Endothelial cell of umbilical vein (primary cell): ENCODE measurements at regions not wholly inside any gene's neighbourhood (a gene's known extent, or its start where the extent isn't known, plus 50 kb on each side); places are given as distances from the start of the nearest gene placed in this dataset.

Experiments used
- BruUV-seq: library from RNA; stranded (reverse); fragments of 400-500 nt; replicated peaks from 2 replicates; lab custom pipeline; 2021; lab: Mats Ljungman, UMichigan
- CTCF ChIA-PET: fragments of 300-600, 350-600 bp; sonication (Branson Sonifier 250); formaldehyde crosslinking; loops from one replicate; lab custom pipeline; 2021; ENCODE audit warnings: antibody characterized with exemption, inconsistent platforms; lab: Charles Lee
- POLR2A ChIA-PET: fragments of 300-600, 350-600 bp; sonication (Branson Sonifier 250); formaldehyde crosslinking; loops from one replicate; lab custom pipeline; 2021; ENCODE audit warnings: antibody characterized with exemption, inconsistent platforms; lab: Charles Lee
- DNase-seq: peaks from one replicate; pipeline ENCODE4 v3.0.0-alpha.2; 2011; ENCODE audit warnings: low read depth, low spot score
- FAIRE-seq: peaks from 2 replicates; lab custom pipeline; 2011; peaks lifted over from hg19 to GRCh38; lab: Jason Lieb, UNC
- H2AFZ ChIP-seq: 2 replicates; pipeline ENCODE4 v1.6.0; 2012; ENCODE audit warnings: low read depth, low read length, control low read depth, inconsistent platforms
- H3K27ac ChIP-seq: 2 replicates; pipeline ENCODE4 v1.5.1; 2011; ENCODE audit warnings: low read depth, mild to moderate bottlenecking, control low read depth, low read length, moderate library complexity; ENCODE audit not compliant: insufficient read depth
- H3K27me3 ChIP-seq, 2 experiments: 2 replicates each; pipeline versions ENCODE4 v1.6.0 to v1.6.1; 2011; ENCODE audit warnings: low read length in 2 of 2, mixed read lengths in 1 of 2; ENCODE audit not compliant: control insufficient read depth in 2 of 2, insufficient read depth in 2 of 2
- H3K36me3 ChIP-seq, 2 experiments: 2 replicates in 1 of 2; 3 replicates in 1 of 2; pipeline ENCODE4 v1.5.1; 2011; ENCODE audit warnings: low read length in 2 of 2, mild to moderate bottlenecking in 1 of 2, moderate library complexity in 1 of 2; ENCODE audit not compliant: control insufficient read depth in 2 of 2, insufficient read depth in 2 of 2; ENCODE audit errors: extremely low read depth in 1 of 2
- H3K4me1 ChIP-seq: 3 replicates; pipeline ENCODE4 v1.5.1; 2011; ENCODE audit warnings: mild to moderate bottlenecking, low read length; ENCODE audit not compliant: control insufficient read depth, insufficient read depth; ENCODE audit errors: extremely low read depth
- H3K4me2 ChIP-seq: 2 replicates; pipeline ENCODE4 v1.6.1; 2011; ENCODE audit warnings: low read length, control low read depth, mixed read lengths; ENCODE audit not compliant: insufficient read depth
- H3K4me3 ChIP-seq, 3 experiments: fragments of 200-600 bp in 1 of 3; sonication (generic), shearing (Covaris generic) in 1 of 3; replicated peaks in 1 of 3; 2 replicates each; pipeline ENCODE4 v1.5.1; 2011 to 2016; ENCODE audit warnings: control low read depth in 3 of 3, low read length in 3 of 3, mild to moderate bottlenecking in 2 of 3, inconsistent platforms in 1 of 3, low read depth in 1 of 3, moderate library complexity in 1 of 3; ENCODE audit not compliant: insufficient read depth in 1 of 3
- H3K79me2 ChIP-seq: 2 replicates; pipeline ENCODE4 v1.6.0; 2012; ENCODE audit warnings: low read length, inconsistent platforms; ENCODE audit not compliant: control insufficient read depth, insufficient read depth
- H3K9ac ChIP-seq: replicated peaks from 2 replicates; pipeline ENCODE3; 2011; ENCODE audit warnings: low read length, control low read depth; ENCODE audit not compliant: insufficient read depth; ENCODE audit errors: extremely low read depth
- H3K9me1 ChIP-seq: replicated peaks from 3 replicates; pipeline ENCODE4 v1.6.0; 2011; ENCODE audit warnings: mild to moderate bottlenecking, low read length; ENCODE audit not compliant: control insufficient read depth, insufficient read depth; ENCODE audit errors: extremely low read depth
- H3K9me3 ChIP-seq: replicated peaks from 2 replicates; pipeline ENCODE4 v1.5.1; 2012; ENCODE audit warnings: low read length, inconsistent platforms; ENCODE audit not compliant: control insufficient read depth, insufficient read depth
- H4K20me1 ChIP-seq: replicated peaks from 2 replicates; pipeline ENCODE3; 2011; ENCODE audit warnings: mild to moderate bottlenecking, low read length; ENCODE audit not compliant: control insufficient read depth, insufficient read depth; ENCODE audit errors: extremely low read depth
- EZH2 ChIP-seq: IDR thresholded peaks from 2 replicates; pipeline ENCODE4 v1.6.1; 2012; ENCODE audit warnings: borderline replicate concordance, low read depth, mild to moderate bottlenecking, moderate library complexity, low read length, inconsistent platforms; ENCODE audit not compliant: severe bottlenecking
- FOS ChIP-seq: IDR thresholded peaks from 2 replicates; pipeline ENCODE4 v1.6.1; 2011; ENCODE audit warnings: mild to moderate bottlenecking, low read length, moderate library complexity, borderline replicate concordance; ENCODE audit not compliant: insufficient read depth
- GATA2 ChIP-seq: IDR thresholded peaks from 2 replicates; pipeline ENCODE4 v1.7.0; 2011; ENCODE audit warnings: low read depth, mild to moderate bottlenecking, moderate library complexity, mixed read lengths, low read length; ENCODE audit not compliant: insufficient read length, insufficient read depth
- JUN ChIP-seq: IDR thresholded peaks from 2 replicates; pipeline ENCODE4 v1.6.1; 2011; ENCODE audit warnings: borderline replicate concordance, low read depth; ENCODE audit not compliant: insufficient read length, insufficient read depth
- MAX ChIP-seq: IDR thresholded peaks from 2 replicates; pipeline ENCODE4 v1.6.1; 2011; ENCODE audit not compliant: insufficient read depth, insufficient read length
- MYC ChIP-seq: IDR thresholded peaks from one replicate; pipeline ENCODE4 v1.6.1; 2011; ENCODE audit warnings: mild to moderate bottlenecking, low read depth, low read length
- POLR2A ChIP-seq: IDR thresholded peaks from 2 replicates; pipeline ENCODE4 v1.6.1; 2012; ENCODE audit warnings: low read depth, mild to moderate bottlenecking, control low read depth, low read length
- POLR2AphosphoS5 ChIP-seq: IDR thresholded peaks from 2 replicates; pipeline ENCODE4 v1.6.1; 2012; ENCODE audit warnings: low read depth, mild to moderate bottlenecking, control low read depth, low read length, moderate library complexity; ENCODE audit not compliant: insufficient read depth
- dilution Hi-C: fragments of 300-500 bp; cut with MboI; formaldehyde crosslinking; loops from one replicate; pipeline ENCODE4 v1.15.0; 2019; ENCODE audit warnings: low sequenced_read_pairs; ENCODE audit not compliant: extremely low pct_ligation_motif_present
- intact Hi-C: fragments of 100-400 bp; cut with micrococcal nuclease; formaldehyde crosslinking; loops from one replicate; pipeline ENCODE4 v1.10.0; 2022
- TF ChIP-seq, protein P1 (sequence below), 2 donors: IDR thresholded peaks; 1 replicate in 1 of 2; 2 replicates in 1 of 2; pipeline ENCODE4 v1.5.1; 2011; ENCODE audit warnings: low read length in 2 of 2, mild to moderate bottlenecking in 2 of 2, moderate library complexity in 2 of 2, control low read depth in 1 of 2, inconsistent platforms in 1 of 2, low read depth in 1 of 2; ENCODE audit not compliant: insufficient read depth in 1 of 2; ENCODE audit errors: extremely low read depth in 1 of 2

DNA sequence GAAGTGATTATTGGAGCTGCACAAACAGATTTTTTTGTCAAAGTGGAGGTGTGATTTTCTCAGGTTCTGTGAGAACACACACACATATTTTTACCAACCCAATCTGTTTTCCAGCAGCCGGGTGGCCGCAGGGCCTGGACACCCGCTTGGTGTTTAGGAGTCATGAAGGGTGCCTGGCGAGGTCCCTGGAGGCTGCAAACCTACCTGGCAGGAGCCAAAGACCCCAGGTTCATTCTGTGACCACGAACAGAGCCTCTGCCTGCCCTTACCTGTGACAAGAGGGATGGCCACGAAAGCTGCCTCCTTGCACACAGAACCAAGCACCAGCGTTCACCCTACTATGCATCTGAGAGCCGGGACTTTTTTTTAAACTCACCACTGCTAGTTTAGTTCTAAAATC lies 64.3 kb upstream of the ID2 start:
- no peak for DNase-seq
- Histone ChIP-seq H3K79me2 (no peaks in the 10 kb centered on the region), H2AFZ (no peak overlapping the region), H4K20me1 (no peaks in the 10 kb centered on the region), H3K27ac (no peak overlapping the region), H3K4me1 (no peaks in the 10 kb centered on the region), H3K9ac (no peak overlapping the region), H3K9me1 (no peaks in the 10 kb centered on the region), H3K9me3 (no peaks in the 10 kb centered on the region), H3K4me2 (no peak overlapping the region), H3K4me3 (no peak overlapping the region), H3K27me3 (no peaks in the 10 kb centered on the region), H3K36me3 (no peaks in the 10 kb centered on the region)
- no TSS peak for BruUV-seq
- TF ChIP-seq EZH2, result no peak
- TF ChIP-seq POLR2A, result no peak
- TF ChIP-seq POLR2AphosphoS5, result no peak
- TF ChIP-seq, protein P1, sequence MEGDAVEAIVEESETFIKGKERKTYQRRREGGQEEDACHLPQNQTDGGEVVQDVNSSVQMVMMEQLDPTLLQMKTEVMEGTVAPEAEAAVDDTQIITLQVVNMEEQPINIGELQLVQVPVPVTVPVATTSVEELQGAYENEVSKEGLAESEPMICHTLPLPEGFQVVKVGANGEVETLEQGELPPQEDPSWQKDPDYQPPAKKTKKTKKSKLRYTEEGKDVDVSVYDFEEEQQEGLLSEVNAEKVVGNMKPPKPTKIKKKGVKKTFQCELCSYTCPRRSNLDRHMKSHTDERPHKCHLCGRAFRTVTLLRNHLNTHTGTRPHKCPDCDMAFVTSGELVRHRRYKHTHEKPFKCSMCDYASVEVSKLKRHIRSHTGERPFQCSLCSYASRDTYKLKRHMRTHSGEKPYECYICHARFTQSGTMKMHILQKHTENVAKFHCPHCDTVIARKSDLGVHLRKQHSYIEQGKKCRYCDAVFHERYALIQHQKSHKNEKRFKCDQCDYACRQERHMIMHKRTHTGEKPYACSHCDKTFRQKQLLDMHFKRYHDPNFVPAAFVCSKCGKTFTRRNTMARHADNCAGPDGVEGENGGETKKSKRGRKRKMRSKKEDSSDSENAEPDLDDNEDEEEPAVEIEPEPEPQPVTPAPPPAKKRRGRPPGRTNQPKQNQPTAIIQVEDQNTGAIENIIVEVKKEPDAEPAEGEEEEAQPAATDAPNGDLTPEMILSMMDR (IDR thresholded peaks at IDR 0.05; ENCODE audit: extremely low read depth in 1 of 2, insufficient read depth in 1 of 2, low read depth in 1 of 2, low read length in 2 of 2), result no peak
- TF ChIP-seq MYC, result no peak
- no peak for TF ChIP-seq GATA2
- no peak for TF ChIP-seq FOS
- no peak for TF ChIP-seq JUN
- TF ChIP-seq MAX, result no peak
- ChIA-PET POLR2A (no interaction called here), CTCF (no interaction called here)
- dilution Hi-C loops (no loop called here), intact Hi-C loops (no loop called here)
- FAIRE-seq, result no peak
